Neural progenitor cell (in vitro differentiated cells): ENCODE measurements at regions not wholly inside any gene's neighbourhood (a gene's known extent, or its start where the extent isn't known, plus 50 kb on each side); places are given as distances from the start of the nearest gene placed in this dataset.
A peak's percentile ranks its signal among the peaks of the same experiment; 100 is the strongest.

ENCODE experiments used
- DNase-seq: peaks from one replicate; pipeline ENCODE4 v3.0.0-alpha.2; 2016; ENCODE audit warnings: low spot score
- H2AFZ ChIP-seq: fragments of 200-600 bp; sonication (generic); replicated peaks from 2 replicates; pipeline ENCODE4 v1.6.1; 2016; ENCODE audit warnings: antibody characterized with exemption
- H3F3A ChIP-seq: fragments of 200-600 bp; sonication (generic); 2 replicates; pipeline ENCODE4 v1.6.1; 2016; ENCODE audit warnings: antibody characterized with exemption, low read depth
- H3K27ac ChIP-seq: fragments of 200-600 bp; sonication (generic); 2 replicates; pipeline ENCODE4 v1.5.1; 2016; ENCODE audit warnings: mild to moderate bottlenecking
- H3K27me3 ChIP-seq: fragments of 200-600 bp; sonication (generic); 2 replicates; pipeline ENCODE4 v1.6.1; 2016; ENCODE audit warnings: mild to moderate bottlenecking, moderate library complexity
- H3K36me3 ChIP-seq: fragments of 200-600 bp; sonication (generic); 2 replicates; pipeline ENCODE4 v1.5.1; 2016
- H3K4me1 ChIP-seq: fragments of 200-600 bp; sonication (generic); 2 replicates; pipeline ENCODE4 v1.6.1; 2016; ENCODE audit warnings: mixed run types
- H3K4me2 ChIP-seq: fragments of 200-600 bp; sonication (generic); 2 replicates; pipeline ENCODE4 v1.6.1; 2016
- H3K4me3 ChIP-seq: fragments of 200-600 bp; sonication (generic); 2 replicates; pipeline ENCODE4 v1.5.1; 2016
- H3K79me2 ChIP-seq: fragments of 200-600 bp; sonication (generic); 2 replicates; pipeline ENCODE4 v1.6.1; 2016; ENCODE audit warnings: low read depth
- H3K9ac ChIP-seq: fragments of 200-600 bp; sonication (generic); 2 replicates; pipeline ENCODE4 v1.6.1; 2016
- H3K9me3 ChIP-seq: fragments of 200-600 bp; sonication (generic); 2 replicates; pipeline ENCODE4 v1.5.1; 2016; ENCODE audit warnings: low read depth
- H4K20me1 ChIP-seq: fragments of 200-600 bp; sonication (generic); 2 replicates; pipeline ENCODE4 v1.6.1; 2016; ENCODE audit warnings: low read depth
- H3K27ac Mint-ChIP-seq: 3 replicates; pipeline ENCODE4 v1.8.0; 2021; ENCODE audit warnings: mixed read lengths
- H3K27me3 Mint-ChIP-seq: 2 replicates; pipeline ENCODE4 v1.8.0; 2022; ENCODE audit warnings: low read depth, mild to moderate bottlenecking, inconsistent platforms, moderate library complexity, mixed read lengths; ENCODE audit not compliant: insufficient read depth
- H3K36me3 Mint-ChIP-seq: 3 replicates; pipeline ENCODE4 v1.8.0; 2021; ENCODE audit warnings: mixed read lengths
- H3K4me1 Mint-ChIP-seq: 3 replicates; pipeline ENCODE4 v1.8.0; 2021; ENCODE audit warnings: mixed read lengths
- H3K4me3 Mint-ChIP-seq: 3 replicates; pipeline ENCODE4 v1.8.0; 2021; ENCODE audit warnings: mild to moderate bottlenecking, moderate library complexity, mixed read lengths
- H3K9me3 Mint-ChIP-seq: 3 replicates; pipeline ENCODE4 v1.8.0; 2020; ENCODE audit warnings: mixed read lengths
- CTCF ChIP-seq: fragments of 200-600 bp; sonication (generic); IDR thresholded peaks from 2 replicates; pipeline ENCODE4 v1.5.1; 2017; ENCODE audit warnings: antibody characterized with exemption, mild to moderate bottlenecking
- EZH2 ChIP-seq: fragments of 200-600 bp; sonication (generic); IDR thresholded peaks from 2 replicates; pipeline ENCODE4 v1.6.1; 2017; ENCODE audit warnings: antibody characterized with exemption, mild to moderate bottlenecking, moderate library complexity
- EZH2phosphoT487 ChIP-seq: fragments of 200-600 bp; sonication (generic); IDR thresholded peaks from 2 replicates; pipeline ENCODE4 v1.6.1; 2017; ENCODE audit warnings: antibody characterized with exemption

- no peak for DNase-seq
- Histone ChIP-seq H3K9me3 (no peaks in the 10 kb centered on the region), H3F3A (no peaks in the 10 kb centered on the region), H3K4me2 (no peak overlapping the region), H4K20me1 (no peaks in the 10 kb centered on the region), H2AFZ (no peak overlapping the region), H3K36me3 (no peaks in the 10 kb centered on the region), H3K4me3 (no peak overlapping the region), H3K4me1 (peaks cover 7% of the 10 kb centered on the region), H3K27ac (no peak overlapping the region), H3K9ac (no peak overlapping the region), H3K79me2 (no peaks in the 10 kb centered on the region), H3K27me3 (no peaks in the 10 kb centered on the region)
- H3K4me3 Mint-ChIP-seq = no peak overlapping the region
- H3K27me3 Mint-ChIP-seq = peaks cover 13% of the 10 kb centered on the region
- H3K27ac Mint-ChIP-seq = peak overlapping the region; percentile 33
- peaks cover 3% of the 10 kb centered on the region for H3K9me3 Mint-ChIP-seq
- peaks cover 13% of the 10 kb centered on the region for H3K4me1 Mint-ChIP-seq
- no peaks in the 10 kb centered on the region for H3K36me3 Mint-ChIP-seq
- TF ChIP-seq EZH2phosphoT487 = no peak
- no peak for TF ChIP-seq CTCF
- TF ChIP-seq EZH2 = no peak
Measured at GRCh38 chr6:44534291-44534690, 146.8 kb downstream of the CDC5L start.

- Histone ChIP-seq H4K20me1 (no peaks in the 10 kb centered on the region), H3F3A (no peaks in the 10 kb centered on the region), H3K79me2 (no peaks in the 10 kb centered on the region), H3K27me3 (no peaks in the 10 kb centered on the region), H2AFZ (no peak overlapping the region), H3K4me3 (no peak overlapping the region), H3K27ac (no peak overlapping the region), H3K36me3 (no peaks in the 10 kb centered on the region), H3K9ac (no peak overlapping the region), H3K4me1 (peaks cover 7% of the 10 kb centered on the region), H3K4me2 (no peak overlapping the region), H3K9me3 (no peaks in the 10 kb centered on the region)
- H3K27me3 Mint-ChIP-seq = peaks cover 13% of the 10 kb centered on the region
- H3K4me3 Mint-ChIP-seq = no peak overlapping the region
- H3K27ac Mint-ChIP-seq = no peak overlapping the region
- H3K4me1 Mint-ChIP-seq = peaks cover 11% of the 10 kb centered on the region
- no peak for DNase-seq
- no peaks in the 10 kb centered on the region for H3K36me3 Mint-ChIP-seq
- H3K9me3 Mint-ChIP-seq = peaks cover 9% of the 10 kb centered on the region
- TF ChIP-seq EZH2phosphoT487 = no peak
- no peak for TF ChIP-seq CTCF
- TF ChIP-seq EZH2 = no peak
Measured at GRCh38 chr6:44535446-44535845, 147.9 kb downstream of the CDC5L start.

- TF ChIP-seq EZH2phosphoT487 (no peak), EZH2 (no peak), CTCF (no peak)
- H3K4me1 Mint-ChIP-seq = peaks cover 11% of the 10 kb centered on the region
- peaks cover 17% of the 10 kb centered on the region for H3K27me3 Mint-ChIP-seq
Measured at GRCh38 chr6:44535967-44536366, 148.5 kb downstream of the CDC5L start.

More at GRCh38 chr6:44535967-44536366, 148.5 kb downstream of the CDC5L start:
- no peaks in the 10 kb centered on the region for H3F3A ChIP-seq
- H2AFZ ChIP-seq = no peak overlapping the region
- H3K36me3 ChIP-seq = no peaks in the 10 kb centered on the region
- Mint-ChIP-seq H3K9me3 (peaks cover 15% of the 10 kb centered on the region), H3K27ac (no peak overlapping the region), H3K4me3 (no peak overlapping the region), H3K36me3 (no peaks in the 10 kb centered on the region)
- H3K27ac ChIP-seq = no peak overlapping the region
- H4K20me1 ChIP-seq = no peaks in the 10 kb centered on the region
- no peak overlapping the region for H3K9ac ChIP-seq
- no peaks in the 10 kb centered on the region for H3K9me3 ChIP-seq
- no peak for DNase-seq
- H3K4me3 ChIP-seq = no peak overlapping the region
- H3K4me1 ChIP-seq = peaks cover 7% of the 10 kb centered on the region
- no peaks in the 10 kb centered on the region for H3K79me2 ChIP-seq
- H3K27me3 ChIP-seq = no peaks in the 10 kb centered on the region
- no peak overlapping the region for H3K4me2 ChIP-seq
